Hepatocyte (in vitro differentiated cells): ENCODE measurements at regions not wholly inside any gene's neighbourhood (a gene's known extent, or its start where the extent isn't known, plus 50 kb on each side); places are given as distances from the start of the nearest gene placed in this dataset.

Experiments used
- CTCF ChIP-seq: fragments of 200-600 bp; sonication (generic); IDR thresholded peaks from 2 replicates; pipeline ENCODE4 v1.5.1; 2016; ENCODE audit warnings: antibody characterized with exemption, mild to moderate bottlenecking; ENCODE audit not compliant: poor library complexity
- EZH2 ChIP-seq: fragments of 200-600 bp; sonication (generic); IDR thresholded peaks from 2 replicates; pipeline ENCODE4 v1.6.1; 2016; ENCODE audit warnings: antibody characterized with exemption, mild to moderate bottlenecking, borderline replicate concordance
- EZH2phosphoT487 ChIP-seq: fragments of 200-600 bp; sonication (generic); IDR thresholded peaks from one replicate; pipeline ENCODE4 v1.6.1; 2018; ENCODE audit warnings: antibody characterized with exemption, mild to moderate bottlenecking, low read depth, moderate library complexity; ENCODE audit not compliant: unreplicated experiment, severe bottlenecking

- no peak for TF ChIP-seq CTCF
- no peak for TF ChIP-seq EZH2phosphoT487
- TF ChIP-seq EZH2 = no peak
These were observed 230.5 kb upstream of the PRKX start for GRCh38 chrX:3943965-3944364.
